ENCODE measurements at regions not wholly inside any gene's neighbourhood (a gene's known extent, or its start where the extent isn't known, plus 50 kb on each side); places are given as distances from the start of the nearest gene placed in this dataset.

DNA sequence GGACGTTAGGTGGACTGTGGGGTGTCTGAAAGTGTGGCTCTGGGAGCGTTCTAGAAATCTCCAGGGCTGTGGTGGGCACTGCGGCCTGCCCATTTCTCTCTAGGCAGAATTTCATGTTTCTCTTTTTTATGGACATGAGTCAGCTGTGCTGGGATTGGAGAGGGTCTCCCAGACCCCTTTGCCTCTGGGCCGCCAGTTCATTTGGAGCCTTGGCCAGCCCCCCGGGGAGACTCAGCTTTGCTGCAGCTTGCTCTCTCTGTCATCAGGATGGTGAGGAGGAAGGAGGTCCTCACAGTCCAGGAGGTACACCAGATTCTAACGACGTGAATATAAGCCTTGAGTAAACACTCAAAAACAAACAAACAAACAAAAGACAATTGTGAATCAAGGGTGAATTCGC, 149.6 kb upstream of the RGMA start:
- H3K4me3 ChIP-seq (ENCODE audit: low read length) = no peak overlapping the region
- no peak for DNase-seq (ENCODE audit: low read depth)
- TF ChIP-seq, protein P1, sequence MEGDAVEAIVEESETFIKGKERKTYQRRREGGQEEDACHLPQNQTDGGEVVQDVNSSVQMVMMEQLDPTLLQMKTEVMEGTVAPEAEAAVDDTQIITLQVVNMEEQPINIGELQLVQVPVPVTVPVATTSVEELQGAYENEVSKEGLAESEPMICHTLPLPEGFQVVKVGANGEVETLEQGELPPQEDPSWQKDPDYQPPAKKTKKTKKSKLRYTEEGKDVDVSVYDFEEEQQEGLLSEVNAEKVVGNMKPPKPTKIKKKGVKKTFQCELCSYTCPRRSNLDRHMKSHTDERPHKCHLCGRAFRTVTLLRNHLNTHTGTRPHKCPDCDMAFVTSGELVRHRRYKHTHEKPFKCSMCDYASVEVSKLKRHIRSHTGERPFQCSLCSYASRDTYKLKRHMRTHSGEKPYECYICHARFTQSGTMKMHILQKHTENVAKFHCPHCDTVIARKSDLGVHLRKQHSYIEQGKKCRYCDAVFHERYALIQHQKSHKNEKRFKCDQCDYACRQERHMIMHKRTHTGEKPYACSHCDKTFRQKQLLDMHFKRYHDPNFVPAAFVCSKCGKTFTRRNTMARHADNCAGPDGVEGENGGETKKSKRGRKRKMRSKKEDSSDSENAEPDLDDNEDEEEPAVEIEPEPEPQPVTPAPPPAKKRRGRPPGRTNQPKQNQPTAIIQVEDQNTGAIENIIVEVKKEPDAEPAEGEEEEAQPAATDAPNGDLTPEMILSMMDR (conservative IDR thresholded peaks at IDR 0.05; ENCODE audit: low read length) = no peak

DNA sequence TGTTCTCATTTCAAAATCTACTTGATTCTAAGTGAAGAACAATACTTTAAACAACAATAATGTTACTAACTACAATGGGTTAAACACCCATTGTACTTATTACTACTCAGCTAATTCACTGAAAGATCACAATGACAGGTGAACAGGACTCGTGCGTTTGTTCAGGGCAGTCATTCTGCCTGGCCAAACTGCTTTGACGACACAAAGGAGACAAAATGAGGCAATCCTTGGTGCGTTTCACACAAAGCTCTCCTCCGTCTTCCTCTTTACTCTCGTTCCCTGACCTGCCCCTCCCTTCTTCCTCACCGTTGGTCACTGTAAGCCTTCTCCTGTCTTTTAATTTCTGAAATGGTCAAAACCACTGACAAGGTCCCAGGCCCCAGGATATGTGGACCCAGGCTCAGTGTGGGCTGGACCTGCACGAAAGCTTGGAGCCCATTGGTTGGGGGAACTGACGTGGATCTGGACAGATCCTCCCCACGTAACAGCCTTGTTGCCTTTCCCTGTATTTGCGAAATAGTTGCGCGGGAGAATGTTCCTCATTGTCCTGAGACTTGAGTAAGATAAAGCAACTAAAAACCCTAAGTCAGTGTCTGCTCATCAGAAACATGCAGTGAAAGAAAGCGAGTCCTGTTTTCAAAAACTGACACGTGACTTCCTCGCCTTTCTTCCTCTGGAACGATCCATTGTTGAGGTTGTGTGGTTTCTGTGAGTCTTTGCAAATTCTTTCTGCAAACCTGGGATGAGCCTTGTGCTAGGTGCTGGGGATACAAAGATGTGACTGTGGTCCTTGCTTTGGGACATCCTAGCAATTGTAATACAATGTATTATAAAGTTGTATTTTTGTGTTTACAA, 147.1 kb upstream of the RGMA start:
- TF ChIP-seq, protein P1 (conservative IDR thresholded peaks at IDR 0.05; ENCODE audit: low read length) = no peak
- no peak for DNase-seq (ENCODE audit: low read depth)
- no peak overlapping the region for H3K4me3 ChIP-seq (ENCODE audit: low read length)

DNA sequence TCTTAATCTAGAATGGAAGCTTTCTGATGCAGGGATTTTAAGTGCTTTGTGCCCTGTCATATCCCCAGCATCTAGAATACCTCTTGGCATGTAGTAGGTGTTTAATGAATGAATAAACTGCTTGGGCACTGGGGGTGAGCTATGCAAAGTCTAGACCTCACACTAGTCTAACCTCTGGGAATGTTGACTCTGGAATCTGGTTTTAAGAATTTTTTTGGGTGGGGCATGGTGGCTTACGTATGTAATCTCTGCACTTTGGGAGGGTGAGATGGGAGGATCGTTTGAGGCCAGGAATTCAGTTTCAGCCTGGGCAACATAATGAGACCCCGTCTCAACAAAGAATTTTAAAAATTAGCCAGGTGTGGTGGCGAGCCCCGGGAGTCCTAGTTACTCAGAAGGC, 146.3 kb upstream of the RGMA start:
- DNase-seq (ENCODE audit: low read depth) = no peak
- no peak overlapping the region for H3K4me3 ChIP-seq (ENCODE audit: low read length)
- TF ChIP-seq, protein P1 (conservative IDR thresholded peaks at IDR 0.05; ENCODE audit: low read length) = no peak

DNA sequence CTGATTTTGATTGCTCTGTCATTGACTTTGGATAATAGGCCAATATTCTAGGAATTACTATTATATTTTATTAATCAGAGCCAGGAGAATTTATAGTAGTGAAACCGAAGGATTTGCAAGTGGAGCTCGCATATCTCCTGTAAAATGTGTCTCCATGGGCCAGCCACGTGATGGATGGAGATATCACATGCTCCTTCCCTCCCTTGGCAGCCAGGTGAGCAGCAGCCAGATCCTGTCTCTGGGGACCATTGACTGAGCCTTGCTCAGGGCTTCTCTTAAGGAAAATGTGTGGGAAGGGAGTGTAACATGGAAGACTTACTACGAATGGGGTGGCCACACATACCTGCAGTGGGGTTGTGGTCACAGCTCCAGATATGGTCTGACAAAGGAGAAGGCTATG, 144.7 kb upstream of the RGMA start:
- TF ChIP-seq, protein P1 (conservative IDR thresholded peaks at IDR 0.05; ENCODE audit: low read length) = no peak
- H3K4me3 ChIP-seq (ENCODE audit: low read length) = no peak overlapping the region
- DNase-seq (ENCODE audit: low read depth) = no peak

DNA sequence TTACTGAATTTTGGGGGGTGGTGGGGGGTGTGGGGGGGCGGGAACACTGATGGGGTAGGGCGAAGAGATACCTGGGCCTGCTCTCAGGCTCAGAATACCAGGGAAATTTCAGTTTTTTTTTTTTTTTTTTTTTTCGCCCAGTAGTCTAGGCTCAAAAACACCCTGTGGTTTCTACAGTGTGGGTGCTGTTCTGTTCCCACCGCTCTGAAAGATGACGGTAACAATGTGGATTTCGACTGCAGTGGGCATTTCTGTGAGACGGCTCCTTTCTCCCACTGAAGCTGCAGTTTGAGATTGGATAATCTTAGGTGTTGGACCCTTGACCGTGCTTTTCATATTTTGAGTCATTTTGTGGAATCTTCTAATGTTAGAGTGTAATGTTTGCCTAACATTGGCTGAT, 143.8 kb upstream of the RGMA start:
- DNase-seq (ENCODE audit: low read depth) = no peak
- TF ChIP-seq, protein P1 (conservative IDR thresholded peaks at IDR 0.05; ENCODE audit: low read length) = no peak
- no peak overlapping the region for H3K4me3 ChIP-seq (ENCODE audit: low read length)

DNA sequence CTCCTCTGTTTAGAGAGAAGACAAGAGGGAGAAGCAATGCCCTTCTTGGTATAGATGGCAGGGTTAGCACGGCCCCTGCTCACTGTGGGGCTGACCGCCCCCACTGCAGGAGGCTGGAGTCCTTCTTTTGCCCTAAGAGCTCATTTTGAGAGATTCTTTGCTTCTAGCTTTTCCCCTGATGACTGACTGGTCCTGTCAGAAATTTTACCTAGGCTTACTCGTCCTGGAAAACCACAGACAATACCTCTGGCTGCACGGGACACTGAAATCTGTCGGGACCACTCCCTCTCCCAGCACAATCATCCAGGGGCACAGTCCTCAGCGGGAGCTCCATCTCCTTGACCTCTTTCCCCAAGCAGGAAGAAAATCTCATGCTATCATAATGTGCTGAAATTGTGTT, 143.0 kb upstream of the RGMA start:
- H3K4me3 ChIP-seq (ENCODE audit: low read length) = no peak overlapping the region
- TF ChIP-seq, protein P1 (conservative IDR thresholded peaks at IDR 0.05; ENCODE audit: low read length) = no peak
- DNase-seq (ENCODE audit: low read depth) = no peak

DNA sequence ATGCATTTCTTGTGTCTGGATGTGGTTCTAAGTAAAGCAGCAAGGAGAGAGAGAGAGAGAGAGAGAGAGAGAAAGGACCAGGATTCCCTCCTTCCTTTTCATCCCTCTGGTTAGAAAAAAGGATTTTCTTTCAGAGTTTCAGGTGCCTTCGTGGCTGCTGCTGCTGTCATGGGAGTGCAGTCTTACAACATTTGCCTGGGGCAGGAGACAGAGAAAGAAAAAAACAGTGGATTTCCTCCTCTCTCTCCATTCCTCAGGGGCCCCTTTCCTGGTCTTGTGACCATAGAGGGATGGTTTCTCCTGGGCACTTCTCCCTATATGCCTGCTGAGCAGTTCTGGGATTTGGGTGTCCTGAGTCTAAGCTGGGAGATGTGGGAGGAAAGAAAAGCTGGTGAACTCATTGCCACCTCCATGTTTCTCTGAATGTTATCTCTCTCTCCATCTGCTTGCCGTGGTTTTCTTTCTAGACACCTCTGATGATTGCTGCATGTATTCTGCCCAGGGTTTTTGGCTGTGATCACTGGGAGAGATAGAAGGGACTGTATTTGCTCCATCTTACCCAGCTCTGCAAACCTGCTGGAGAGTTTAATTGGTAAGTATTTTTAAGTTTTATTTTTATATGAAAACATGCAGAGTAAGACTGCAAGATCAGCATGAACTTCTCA, 142.4 kb upstream of the RGMA start:
- DNase-seq (ENCODE audit: low read depth) = no peak
- H3K4me3 ChIP-seq (ENCODE audit: low read length) = no peak overlapping the region
- TF ChIP-seq, protein P1 (conservative IDR thresholded peaks at IDR 0.05; ENCODE audit: low read length) = no peak
